ENCODE measurements at regions not wholly inside any gene's neighbourhood (a gene's known extent, or its start where the extent isn't known, plus 50 kb on each side); places are given as distances from the start of the nearest gene placed in this dataset.
A peak's percentile ranks its signal among the peaks of the same experiment; 100 is the strongest.

DNA sequence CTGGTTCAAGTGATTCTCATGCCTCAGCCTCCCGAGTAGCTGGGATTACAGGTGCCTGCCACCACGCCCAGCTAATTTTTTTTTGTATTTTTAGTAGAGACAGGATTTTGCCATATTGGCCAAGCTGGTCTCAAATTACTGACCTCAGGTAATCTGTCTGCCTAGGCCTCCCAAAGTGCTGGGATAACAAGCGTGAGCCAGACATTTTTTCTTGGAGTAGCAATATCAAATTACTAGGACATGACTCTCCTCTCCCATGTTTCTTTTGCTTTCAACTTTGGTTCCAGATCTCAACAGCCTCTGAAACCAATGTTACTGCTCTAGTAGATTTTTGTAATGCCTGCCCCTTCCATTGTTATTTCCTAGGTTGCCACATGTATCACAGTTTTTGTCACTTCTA, 462.0 kb downstream of the GBE1 start:
- H3K9me3 ChIP-seq (ENCODE audit: control insufficient read depth in 2 of 2, low read length in 2 of 2), result no peaks in the 10 kb centered on the region
- Mint-ChIP-seq H3K9me3 (peaks cover 0 to 5% (median 2%) of the 10 kb centered on the region in 7 donors), H3K27me3 (no peaks in the 10 kb centered on the region), H3K36me3 (no peaks in the 10 kb centered on the region), H3K4me3 (no peak overlapping the region), H3K4me1 (no peaks in the 10 kb centered on the region), H3K27ac (no peak overlapping the region)
- no peaks in the 10 kb centered on the region for H3K4me1 ChIP-seq (ENCODE audit: control insufficient read depth, insufficient read depth, low read length, poor library complexity, severe bottlenecking)
- no peaks in the 10 kb centered on the region for H3K27me3 ChIP-seq (ENCODE audit: control insufficient read depth, insufficient read depth, low read length)
- H3K36me3 ChIP-seq (ENCODE audit: control insufficient read depth, insufficient read depth, low read length), result no peaks in the 10 kb centered on the region
- no peak for DNase-seq
- no peak for ATAC-seq (ENCODE audit: low read depth in 2 of 2)
- no peak overlapping the region for H3K27ac ChIP-seq (ENCODE audit: insufficient read depth, low read length, poor library complexity, severe bottlenecking)
- H3K4me3 ChIP-seq (ENCODE audit: low read depth, low read length), result no peak overlapping the region

DNA sequence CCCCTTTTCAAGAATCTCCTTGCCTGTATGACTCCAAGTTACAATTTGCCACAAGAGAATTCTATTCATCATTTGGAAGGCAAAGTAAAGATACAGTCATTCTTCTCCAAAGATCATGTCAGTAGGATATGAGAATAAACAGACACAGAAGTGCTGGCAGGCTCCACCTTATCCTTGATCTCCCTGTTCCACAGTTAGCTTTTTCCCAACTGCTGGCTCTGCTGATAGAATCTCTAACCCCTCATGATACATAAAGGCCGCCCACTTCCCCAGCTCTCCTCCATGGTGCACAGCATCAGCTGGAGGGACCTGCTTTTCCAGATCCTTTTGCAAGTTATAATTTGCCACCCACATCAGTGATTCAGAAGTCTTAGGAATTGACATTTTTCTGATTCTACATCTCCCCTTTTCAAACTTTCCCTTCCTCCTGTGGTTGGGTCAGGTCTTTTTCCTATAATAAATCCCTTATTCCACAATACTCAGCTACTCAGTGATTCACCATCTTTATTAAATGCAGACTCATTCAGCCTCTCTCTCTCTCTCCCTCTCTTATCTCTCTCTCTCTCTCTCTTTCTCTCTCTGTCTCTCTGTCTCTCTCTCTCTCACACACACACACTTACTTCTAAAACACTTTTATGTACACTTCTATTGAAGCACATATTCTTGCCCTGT, 465.4 kb downstream of the GBE1 start:
- no peak overlapping the region for H3K4me3 ChIP-seq (ENCODE audit: low read depth, low read length)
- no peak overlapping the region for H3K27ac Mint-ChIP-seq
- no peaks in the 10 kb centered on the region for H3K36me3 Mint-ChIP-seq
- H3K4me1 Mint-ChIP-seq, result no peaks in the 10 kb centered on the region
- no peaks in the 10 kb centered on the region for H3K4me1 ChIP-seq (ENCODE audit: control insufficient read depth, insufficient read depth, low read length, poor library complexity, severe bottlenecking)
- H3K9me3 ChIP-seq (ENCODE audit: control insufficient read depth in 2 of 2, low read length in 2 of 2), result no peaks in the 10 kb centered on the region
- no peaks in the 10 kb centered on the region for H3K27me3 Mint-ChIP-seq
- no peak for ATAC-seq (ENCODE audit: low read depth in 2 of 2)
- no peak for DNase-seq
- peaks cover 0 to 7% (median 4%) of the 10 kb centered on the region in 7 donors for H3K9me3 Mint-ChIP-seq
- H3K27me3 ChIP-seq (ENCODE audit: control insufficient read depth, insufficient read depth, low read length), result no peaks in the 10 kb centered on the region
- no peak overlapping the region for H3K27ac ChIP-seq (ENCODE audit: insufficient read depth, low read length, poor library complexity, severe bottlenecking)
- H3K36me3 ChIP-seq (ENCODE audit: control insufficient read depth, insufficient read depth, low read length), result no peaks in the 10 kb centered on the region
- H3K4me3 Mint-ChIP-seq, result peak overlapping the region in 1 of 4 donors; percentile 66

DNA sequence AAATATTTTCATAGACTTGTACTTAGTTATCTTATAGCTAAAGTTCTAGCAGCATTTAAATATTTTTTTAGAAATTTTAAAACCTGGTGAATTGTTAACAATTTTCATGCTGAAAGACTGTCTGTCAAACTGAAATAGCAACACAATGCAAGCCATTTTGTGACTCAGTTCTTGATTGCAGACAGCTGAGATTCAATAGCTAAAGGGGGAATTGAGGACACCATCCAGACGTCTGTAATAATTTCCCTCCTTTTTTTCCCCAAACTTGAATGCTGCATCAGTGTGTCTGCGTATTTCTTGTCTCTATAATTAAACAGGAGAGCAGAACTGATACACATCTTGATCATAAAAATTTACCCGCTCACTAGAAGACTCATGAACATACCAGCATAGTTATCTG, 468.3 kb downstream of the GBE1 start:
- H3K36me3 ChIP-seq (ENCODE audit: control insufficient read depth, insufficient read depth, low read length), result no peaks in the 10 kb centered on the region
- DNase-seq, result no peak
- H3K9me3 ChIP-seq (ENCODE audit: control insufficient read depth in 2 of 2, low read length in 2 of 2), result no peaks in the 10 kb centered on the region
- Mint-ChIP-seq H3K9me3 (peaks cover 2 to 6% (median 4%) of the 10 kb centered on the region in 7 donors), H3K36me3 (no peaks in the 10 kb centered on the region), H3K27ac (no peak overlapping the region), H3K4me3 (no peak overlapping the region), H3K27me3 (no peaks in the 10 kb centered on the region), H3K4me1 (no peaks in the 10 kb centered on the region)
- no peak for ATAC-seq (ENCODE audit: low read depth in 2 of 2)
- no peaks in the 10 kb centered on the region for H3K4me1 ChIP-seq (ENCODE audit: control insufficient read depth, insufficient read depth, low read length, poor library complexity, severe bottlenecking)
- no peak overlapping the region for H3K27ac ChIP-seq (ENCODE audit: insufficient read depth, low read length, poor library complexity, severe bottlenecking)
- no peak overlapping the region for H3K4me3 ChIP-seq (ENCODE audit: low read depth, low read length)
- no peaks in the 10 kb centered on the region for H3K27me3 ChIP-seq (ENCODE audit: control insufficient read depth, insufficient read depth, low read length)

DNA sequence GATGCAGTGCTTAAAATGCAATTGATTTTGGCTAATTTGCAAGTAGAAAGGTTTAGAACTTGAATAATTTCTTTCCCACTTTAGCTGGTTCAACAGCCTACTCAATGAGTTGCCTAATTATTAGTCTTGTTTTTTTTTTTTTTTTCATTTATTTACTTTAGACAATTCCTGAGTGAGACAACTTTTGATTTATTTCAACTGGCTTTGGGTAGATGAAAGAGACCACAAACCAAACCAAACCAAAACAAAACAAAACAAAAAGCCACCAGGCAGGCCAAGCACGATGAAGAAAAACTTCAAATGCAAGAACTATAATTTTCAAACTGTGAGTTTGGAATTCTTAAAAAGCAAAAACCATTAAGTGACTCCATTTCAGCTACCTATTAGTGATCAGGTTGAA, 469.9 kb downstream of the GBE1 start:
- Histone ChIP-seq H3K4me3 (ENCODE audit: low read depth, low read length) (no peak overlapping the region), H3K9me3 (ENCODE audit: control insufficient read depth in 2 of 2, low read length in 2 of 2) (no peaks in the 10 kb centered on the region), H3K36me3 (ENCODE audit: control insufficient read depth, insufficient read depth, low read length) (no peaks in the 10 kb centered on the region), H3K27me3 (ENCODE audit: control insufficient read depth, insufficient read depth, low read length) (no peaks in the 10 kb centered on the region), H3K4me1 (ENCODE audit: control insufficient read depth, insufficient read depth, low read length, poor library complexity, severe bottlenecking) (no peaks in the 10 kb centered on the region), H3K27ac (ENCODE audit: insufficient read depth, low read length, poor library complexity, severe bottlenecking) (no peak overlapping the region)
- no peaks in the 10 kb centered on the region for H3K27me3 Mint-ChIP-seq
- H3K4me3 Mint-ChIP-seq, result no peak overlapping the region
- no peaks in the 10 kb centered on the region for H3K36me3 Mint-ChIP-seq
- no peaks in the 10 kb centered on the region for H3K4me1 Mint-ChIP-seq
- DNase-seq (no peak), ATAC-seq (ENCODE audit: low read depth in 2 of 2) (no peak)
- H3K9me3 Mint-ChIP-seq, result peaks cover 0 to 6% (median 4%) of the 10 kb centered on the region in 7 donors
- H3K27ac Mint-ChIP-seq, result no peak overlapping the region

DNA sequence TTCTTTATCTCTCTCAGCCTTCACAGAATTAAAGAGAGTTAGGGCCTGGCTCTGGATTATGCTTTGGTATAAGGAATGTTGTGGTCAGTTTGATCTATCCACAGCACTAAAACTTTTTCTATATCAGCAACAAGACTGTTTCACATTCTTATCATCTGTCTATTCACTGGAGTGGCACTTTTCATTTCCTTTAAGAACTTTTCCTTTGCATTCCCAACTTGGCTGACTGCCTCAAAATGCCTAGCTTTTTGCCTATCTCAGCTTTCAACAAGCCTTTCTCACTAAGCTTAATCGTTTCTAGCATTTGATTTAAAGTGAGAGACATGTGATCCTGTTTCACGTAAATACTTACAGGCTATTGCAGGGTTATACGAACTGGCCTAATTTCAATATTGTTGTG, 471.8 kb downstream of the GBE1 start:
- no peaks in the 10 kb centered on the region for H3K4me1 Mint-ChIP-seq
- ATAC-seq (ENCODE audit: low read depth in 2 of 2), result no peak

DNA sequence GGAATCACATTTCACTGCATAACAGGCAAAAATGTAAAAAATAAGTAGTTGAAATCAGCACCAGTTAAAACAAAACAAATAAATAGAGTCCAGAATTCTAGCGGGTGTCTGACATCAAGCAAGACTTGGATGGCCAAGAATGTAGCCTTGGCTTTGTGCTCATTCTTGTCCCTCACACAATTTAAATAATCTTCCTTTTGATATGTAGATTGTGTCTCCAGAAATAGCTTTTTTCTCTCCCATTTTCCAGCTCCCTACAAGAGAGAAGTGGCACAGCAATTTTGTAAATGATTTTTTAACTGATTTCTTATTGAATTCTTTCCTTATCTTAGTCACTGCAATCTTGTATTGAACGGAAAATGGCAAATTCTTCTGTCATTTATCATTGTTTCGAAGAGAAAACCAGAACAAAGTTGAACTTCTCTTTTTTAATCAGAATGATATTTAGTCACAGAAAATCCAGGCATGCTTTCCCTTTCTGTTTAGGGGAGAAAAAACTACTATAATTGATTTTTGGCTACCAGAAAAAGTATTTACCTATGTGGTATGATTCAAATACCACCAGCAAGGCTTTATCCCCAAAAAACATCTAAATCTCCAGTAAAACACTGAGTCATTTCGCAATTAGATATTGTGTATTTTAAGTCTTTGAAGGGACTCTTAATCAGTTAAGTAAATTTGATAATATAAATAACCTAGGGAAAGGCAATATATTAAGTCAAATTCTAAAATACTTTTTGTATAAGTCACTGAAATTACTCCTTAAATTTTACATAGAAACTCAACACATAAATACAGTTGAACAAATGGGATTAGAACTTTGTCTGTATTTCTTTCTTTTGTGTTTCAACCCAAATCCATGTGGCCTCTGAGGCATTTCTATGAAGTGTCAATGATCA, 481.7 kb downstream of the GBE1 start:
- Mint-ChIP-seq H3K4me1 (no peaks in the 10 kb centered on the region), H3K9me3 (peaks cover 0 to 7% (median 4%) of the 10 kb centered on the region in 7 donors), H3K27me3 (no peaks in the 10 kb centered on the region), H3K27ac (no peak overlapping the region), H3K4me3 (no peak overlapping the region), H3K36me3 (no peaks in the 10 kb centered on the region)
- Histone ChIP-seq H3K27ac (ENCODE audit: insufficient read depth, low read length, poor library complexity, severe bottlenecking) (no peak overlapping the region), H3K9me3 (ENCODE audit: control insufficient read depth in 2 of 2, low read length in 2 of 2) (no peaks in the 10 kb centered on the region), H3K27me3 (ENCODE audit: control insufficient read depth, insufficient read depth, low read length) (no peaks in the 10 kb centered on the region), H3K36me3 (ENCODE audit: control insufficient read depth, insufficient read depth, low read length) (no peaks in the 10 kb centered on the region), H3K4me3 (ENCODE audit: low read depth, low read length) (no peak overlapping the region), H3K4me1 (ENCODE audit: control insufficient read depth, insufficient read depth, low read length, poor library complexity, severe bottlenecking) (no peaks in the 10 kb centered on the region)
- DNase-seq, result no peak
- no peak for ATAC-seq (ENCODE audit: low read depth in 2 of 2)

More for the DNA sequence above, 471.8 kb downstream of the GBE1 start:
- no peak for DNase-seq
- Mint-ChIP-seq H3K27me3 (no peaks in the 10 kb centered on the region), H3K27ac (peak overlapping the region in 1 of 3 donors; percentile 62), H3K4me3 (no peak overlapping the region), H3K9me3 (peaks cover 0 to 5% (median 3%) of the 10 kb centered on the region in 7 donors), H3K36me3 (no peaks in the 10 kb centered on the region)
- Histone ChIP-seq H3K36me3 (ENCODE audit: control insufficient read depth, insufficient read depth, low read length) (no peaks in the 10 kb centered on the region), H3K27me3 (ENCODE audit: control insufficient read depth, insufficient read depth, low read length) (no peaks in the 10 kb centered on the region), H3K9me3 (ENCODE audit: control insufficient read depth in 2 of 2, low read length in 2 of 2) (no peaks in the 10 kb centered on the region), H3K4me3 (ENCODE audit: low read depth, low read length) (no peak overlapping the region), H3K4me1 (ENCODE audit: control insufficient read depth, insufficient read depth, low read length, poor library complexity, severe bottlenecking) (no peaks in the 10 kb centered on the region), H3K27ac (ENCODE audit: insufficient read depth, low read length, poor library complexity, severe bottlenecking) (no peak overlapping the region)

DNA sequence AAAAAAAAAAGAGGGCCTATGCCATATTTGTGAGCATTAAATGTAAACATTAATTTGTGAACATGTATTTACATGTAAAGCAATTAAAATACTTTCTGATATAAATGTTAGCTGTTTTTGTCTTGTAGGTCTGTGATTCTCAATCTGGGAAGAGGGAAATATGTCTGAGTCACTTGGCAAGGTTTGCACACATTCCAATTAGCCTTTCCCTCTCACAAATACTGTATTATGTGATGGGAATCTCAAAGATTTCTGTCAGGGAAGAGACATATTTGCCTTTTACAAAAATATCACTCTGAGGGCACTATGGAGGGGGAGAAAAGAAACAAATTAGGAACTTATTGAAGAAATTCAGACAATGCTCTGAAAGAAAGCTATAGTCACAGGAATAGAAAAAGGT, 483.6 kb downstream of the GBE1 start:
- no peaks in the 10 kb centered on the region for H3K4me1 ChIP-seq (ENCODE audit: control insufficient read depth, insufficient read depth, low read length, poor library complexity, severe bottlenecking)
- Mint-ChIP-seq H3K4me3 (no peak overlapping the region), H3K4me1 (no peaks in the 10 kb centered on the region), H3K27me3 (no peaks in the 10 kb centered on the region), H3K9me3 (peaks cover 0 to 9% (median 4%) of the 10 kb centered on the region in 7 donors), H3K27ac (no peak overlapping the region), H3K36me3 (no peaks in the 10 kb centered on the region)
- H3K36me3 ChIP-seq (ENCODE audit: control insufficient read depth, insufficient read depth, low read length), result no peaks in the 10 kb centered on the region
- H3K9me3 ChIP-seq (ENCODE audit: control insufficient read depth in 2 of 2, low read length in 2 of 2), result no peaks in the 10 kb centered on the region
- no peak overlapping the region for H3K4me3 ChIP-seq (ENCODE audit: low read depth, low read length)
- ATAC-seq (ENCODE audit: low read depth in 2 of 2), result no peak
- H3K27me3 ChIP-seq (ENCODE audit: control insufficient read depth, insufficient read depth, low read length), result no peaks in the 10 kb centered on the region
- H3K27ac ChIP-seq (ENCODE audit: insufficient read depth, low read length, poor library complexity, severe bottlenecking), result no peak overlapping the region
- no peak for DNase-seq
